SK-N-MC (cell line): ENCODE measurements at regions not wholly inside any gene's neighbourhood (a gene's known extent, or its start where the extent isn't known, plus 50 kb on each side); places are given as distances from the start of the nearest gene placed in this dataset.
A peak's percentile ranks its signal among the peaks of the same experiment; 100 is the strongest.

Experiments
- DNase-seq: peaks from one replicate; pipeline ENCODE4 v3.0.0-alpha.2; 2011; ENCODE audit warnings: low read depth, low spot score
- H3K27ac ChIP-seq: fragments of 200-600 bp; sonication (generic); 2 replicates; pipeline ENCODE4 v1.5.1; 2016; ENCODE audit warnings: mixed run types
- H3K36me3 ChIP-seq: fragments of 200-600 bp; sonication (generic); 2 replicates; pipeline ENCODE4 v1.6.1; 2017; ENCODE audit warnings: antibody characterized with exemption, low read length, mixed read lengths; ENCODE audit not compliant: insufficient read depth
- H3K4me3 ChIP-seq: fragments of 200-600 bp; sonication (generic); 2 replicates; pipeline ENCODE4 v1.5.1; 2016
- H3K9ac ChIP-seq: fragments of 200-600 bp; sonication (generic); 2 replicates; pipeline ENCODE4 v1.8.0; 2017; ENCODE audit warnings: mixed run types, mixed read lengths; ENCODE audit not compliant: insufficient read length
- H3K9me3 ChIP-seq: fragments of 200-600 bp; sonication (generic); 2 replicates; pipeline ENCODE4 v1.6.1; 2017; ENCODE audit warnings: low read depth, mild to moderate bottlenecking, antibody characterized with exemption, low read length, moderate library complexity, mixed read lengths
- EZH2 ChIP-seq: fragments of 200-600 bp; sonication (generic); IDR thresholded peaks from one replicate; pipeline ENCODE4 v1.6.1; 2017; ENCODE audit warnings: antibody characterized with exemption
- FOXP2 ChIP-seq: optimal IDR thresholded peaks from 2 replicates; pipeline ENCODE3; 2011; ENCODE audit warnings: mild to moderate bottlenecking, moderate library complexity; ENCODE audit not compliant: insufficient read depth; ENCODE audit errors: extremely low read length, control extremely low read depth
- POLR2AphosphoS5 ChIP-seq: IDR thresholded peaks from 2 replicates; pipeline ENCODE4 v1.6.1; 2012; ENCODE audit warnings: mild to moderate bottlenecking, low read depth, low read length, borderline replicate concordance

- H3K9ac ChIP-seq, result no peak overlapping the region
- DNase-seq, result no peak
- H3K9me3 ChIP-seq, result peaks cover 2% of the 10 kb centered on the region; the same call in 1 of the 2 replicates
- TF ChIP-seq FOXP2 (no peak), EZH2 (no peak), POLR2AphosphoS5 (no peak)
- no peak overlapping the region for H3K4me3 ChIP-seq
- H3K27ac ChIP-seq, result no peak overlapping the region
- H3K36me3 ChIP-seq, result no peaks in the 10 kb centered on the region
Measured at GRCh38 chr5:12013351-12013750, 109.1 kb upstream of the CTNND2 start.

DNA sequence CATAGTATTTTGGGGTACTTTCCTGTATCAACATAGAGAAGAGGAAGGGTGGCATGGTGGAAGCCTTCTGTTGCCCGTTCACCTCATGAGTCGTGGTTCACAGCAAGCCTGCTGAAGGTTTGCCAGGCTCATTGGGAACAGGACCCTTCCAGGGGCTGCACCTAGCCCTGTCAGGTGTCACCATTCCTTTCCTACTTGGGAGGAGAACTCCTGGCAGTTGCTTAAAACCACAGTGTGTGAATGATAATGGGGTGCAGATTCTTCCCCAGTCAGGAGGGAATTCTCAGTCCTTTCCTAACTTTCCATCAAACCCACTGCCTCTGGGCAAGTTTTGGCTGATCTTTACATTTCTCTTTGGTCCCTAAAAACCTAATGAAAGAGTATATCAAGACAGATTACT, 99.4 kb upstream of the CTNND2 start:
- Histone ChIP-seq H3K4me3 (no peak overlapping the region), H3K36me3 (no peaks in the 10 kb centered on the region), H3K9me3 (peaks cover 2% of the 10 kb centered on the region; the same call in 1 of the 2 replicates), H3K9ac (no peak overlapping the region), H3K27ac (no peak overlapping the region)
- no peak for DNase-seq
- no peak for TF ChIP-seq POLR2AphosphoS5
- no peak for TF ChIP-seq FOXP2
- TF ChIP-seq EZH2, result no peak

DNA sequence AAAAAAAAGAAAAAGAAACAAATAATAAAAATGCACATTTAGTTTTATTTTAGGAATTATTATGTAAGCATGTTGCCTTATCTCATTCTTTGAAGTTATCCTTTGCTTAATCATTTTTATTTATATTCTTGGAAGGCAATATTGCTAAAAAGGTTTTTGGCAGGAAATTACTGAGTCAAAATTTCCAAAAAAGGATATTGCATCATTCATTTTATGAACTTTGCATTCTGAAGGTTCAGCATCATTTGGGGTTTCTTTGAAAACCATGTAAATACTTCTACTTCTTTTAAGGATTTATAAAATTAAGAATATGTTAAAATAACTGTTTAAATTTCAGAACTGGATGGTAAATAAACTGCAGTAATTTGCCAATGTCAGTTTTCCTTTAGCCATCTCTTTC, 94.2 kb upstream of the CTNND2 start:
- Histone ChIP-seq H3K4me3 (no peak overlapping the region), H3K36me3 (no peaks in the 10 kb centered on the region)
- DNase-seq, result no peak

DNA sequence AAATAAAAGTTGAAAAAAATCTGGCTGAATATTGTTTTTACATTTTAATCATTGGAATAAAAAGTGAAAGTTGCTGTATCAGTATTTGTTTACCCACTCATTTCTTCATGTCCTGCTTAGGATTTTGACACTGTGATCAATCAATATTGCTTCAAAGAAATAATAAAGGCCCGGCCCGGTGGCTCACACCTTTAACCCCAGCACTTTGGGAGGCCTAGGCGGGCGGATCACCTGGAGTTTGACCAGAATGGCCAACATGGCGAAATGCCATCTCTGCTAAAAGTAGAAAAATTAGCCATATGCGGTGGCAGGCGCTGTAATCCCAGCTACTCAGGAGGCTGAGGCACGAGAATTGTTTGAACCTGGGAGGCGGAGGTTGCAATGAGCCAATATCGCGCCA, 93.7 kb upstream of the CTNND2 start:
- no peak for TF ChIP-seq POLR2AphosphoS5
- DNase-seq, result no peak
- no peaks in the 10 kb centered on the region for H3K36me3 ChIP-seq
- H3K4me3 ChIP-seq, result no peak overlapping the region
- H3K9ac ChIP-seq, result no peak overlapping the region
- H3K9me3 ChIP-seq, result no peaks in the 10 kb centered on the region
- H3K27ac ChIP-seq, result no peak overlapping the region

More for the DNA sequence above, 94.2 kb upstream of the CTNND2 start:
- Histone ChIP-seq H3K27ac (peak overlapping the region; percentile 61; the same call in 1 of the 2 replicates), H3K9ac (no peak overlapping the region), H3K9me3 (no peaks in the 10 kb centered on the region)
- TF ChIP-seq POLR2AphosphoS5 (no peak), FOXP2 (no peak), EZH2 (no peak)

DNA sequence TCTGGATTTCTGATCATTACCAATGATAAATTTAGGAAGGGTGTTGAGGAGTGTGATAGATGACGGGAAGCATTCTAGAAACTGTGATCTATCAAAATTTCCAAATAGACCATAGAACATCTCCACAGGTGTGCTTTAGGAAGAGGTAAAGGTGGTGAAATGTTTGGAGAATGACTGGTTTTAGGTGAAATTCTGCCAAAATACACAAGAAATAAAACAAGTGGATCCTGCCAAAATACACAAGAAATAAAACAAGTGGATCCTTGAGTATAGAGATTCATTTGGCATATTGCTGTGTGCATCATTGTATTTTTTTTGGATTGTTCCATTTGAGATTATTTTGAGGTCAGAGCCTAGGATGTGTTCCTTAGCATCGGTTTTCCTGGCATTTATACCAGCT, 88.3 kb upstream of the CTNND2 start:
- no peak overlapping the region for H3K27ac ChIP-seq
- TF ChIP-seq POLR2AphosphoS5, result no peak
- TF ChIP-seq EZH2, result no peak
- no peak for TF ChIP-seq FOXP2
- no peaks in the 10 kb centered on the region for H3K36me3 ChIP-seq
- no peak overlapping the region for H3K4me3 ChIP-seq
- H3K9me3 ChIP-seq, result no peaks in the 10 kb centered on the region
- no peak overlapping the region for H3K9ac ChIP-seq
- DNase-seq, result no peak

GRCh38 chr5:11985993-11986392, 81.7 kb upstream of the CTNND2 start:
- DNase-seq, result no peak
- Histone ChIP-seq H3K4me3 (no peak overlapping the region), H3K36me3 (no peaks in the 10 kb centered on the region), H3K27ac (no peak overlapping the region), H3K9me3 (no peaks in the 10 kb centered on the region), H3K9ac (no peak overlapping the region)
- no peak for TF ChIP-seq FOXP2
- TF ChIP-seq EZH2, result no peak
- no peak for TF ChIP-seq POLR2AphosphoS5

GRCh38 chr5:11984196-11984595, 80.0 kb upstream of the CTNND2 start:
- no peak overlapping the region for H3K4me3 ChIP-seq
- DNase-seq, result no peak
- no peaks in the 10 kb centered on the region for H3K36me3 ChIP-seq
- no peaks in the 10 kb centered on the region for H3K9me3 ChIP-seq
- H3K9ac ChIP-seq, result no peak overlapping the region
- H3K27ac ChIP-seq, result no peak overlapping the region
- TF ChIP-seq EZH2, result no peak

DNA sequence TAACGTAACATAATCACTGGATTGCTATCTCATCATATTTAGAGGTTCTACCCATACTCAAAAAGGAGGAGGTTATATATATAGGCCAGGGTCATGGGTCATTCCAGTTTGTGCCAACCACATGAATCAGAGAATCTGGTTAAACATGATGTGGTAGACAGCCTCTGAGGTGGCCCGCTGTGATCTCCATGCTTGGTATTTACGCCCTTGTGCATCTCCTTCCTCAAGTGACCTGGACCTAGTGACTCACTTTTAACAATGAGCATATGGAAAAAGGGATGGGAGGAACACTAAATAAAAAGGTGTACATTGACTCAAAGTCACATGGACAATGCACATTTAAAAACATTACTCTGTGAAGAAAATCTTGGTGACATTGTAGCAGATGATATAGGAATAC, 77.7 kb upstream of the CTNND2 start:
- Histone ChIP-seq H3K9ac (no peak overlapping the region), H3K4me3 (no peak overlapping the region), H3K27ac (no peak overlapping the region), H3K36me3 (no peaks in the 10 kb centered on the region), H3K9me3 (no peaks in the 10 kb centered on the region)
- DNase-seq, result no peak
- no peak for TF ChIP-seq POLR2AphosphoS5
- TF ChIP-seq EZH2, result no peak
- TF ChIP-seq FOXP2, result no peak

GRCh38 chr5:11977904-11978303, 73.7 kb upstream of the CTNND2 start:
- no peaks in the 10 kb centered on the region for H3K36me3 ChIP-seq
- TF ChIP-seq POLR2AphosphoS5, result no peak
- TF ChIP-seq FOXP2, result no peak
- no peak for TF ChIP-seq EZH2
- no peak overlapping the region for H3K4me3 ChIP-seq
- DNase-seq, result no peak
- H3K9me3 ChIP-seq, result no peaks in the 10 kb centered on the region
- H3K27ac ChIP-seq, result no peak overlapping the region
- no peak overlapping the region for H3K9ac ChIP-seq

DNA sequence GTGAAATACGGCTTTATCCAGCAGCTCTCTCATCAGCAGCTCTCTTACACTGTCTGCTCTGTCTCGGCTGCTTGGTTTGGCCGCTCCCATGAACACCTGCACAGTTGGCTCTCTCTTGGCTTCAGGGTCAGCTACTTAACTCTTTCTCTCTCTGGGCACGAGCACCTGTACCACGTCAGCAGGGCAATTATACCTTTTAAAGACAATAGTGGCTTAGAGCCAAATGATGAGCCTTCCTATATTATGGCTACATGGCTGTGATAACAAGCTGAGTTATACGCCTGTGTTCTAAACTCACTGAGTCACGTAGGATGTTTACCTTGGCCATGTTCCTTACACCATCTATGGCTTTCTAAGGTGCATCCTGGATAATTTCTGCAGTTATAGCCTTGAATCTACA, 69.2 kb upstream of the CTNND2 start:
- no peak for TF ChIP-seq FOXP2
- no peak for TF ChIP-seq EZH2
- no peak for TF ChIP-seq POLR2AphosphoS5
- Histone ChIP-seq H3K27ac (no peak overlapping the region), H3K4me3 (no peak overlapping the region), H3K9me3 (no peaks in the 10 kb centered on the region), H3K9ac (no peak overlapping the region), H3K36me3 (no peaks in the 10 kb centered on the region)
- no peak for DNase-seq
